GM23338 (cell line): ENCODE measurements at regions not wholly inside any gene's neighbourhood (a gene's known extent, or its start where the extent isn't known, plus 50 kb on each side); places are given as distances from the start of the nearest gene placed in this dataset.

Source experiments
- CREB1 ChIP-seq: fragments of 250-450 bp; sonication (Bioruptor Pico); IDR thresholded peaks from 2 replicates; pipeline ENCODE4 v1.5.0; 2020; ENCODE audit warnings: low read depth, mild to moderate bottlenecking, moderate library complexity
- EZH2 ChIP-seq: fragments of 200-600 bp; sonication (generic); IDR thresholded peaks from one replicate; pipeline ENCODE4 v1.8.0; 2017; ENCODE audit warnings: antibody characterized with exemption, mild to moderate bottlenecking, low read depth; ENCODE audit not compliant: unreplicated experiment
- POLR2AphosphoS5 ChIP-seq: IDR thresholded peaks from 2 replicates; pipeline ENCODE4 v1.6.1; 2016; ENCODE audit warnings: antibody characterized with exemption, low read depth
- REST ChIP-seq: IDR thresholded peaks from one replicate; pipeline ENCODE4 v1.6.1; 2018; ENCODE audit warnings: antibody characterized with exemption; ENCODE audit not compliant: unreplicated experiment
- ZNF114 ChIP-seq: fragments of 250-450 bp; sonication (Bioruptor Pico); IDR thresholded peaks from 2 replicates; pipeline ENCODE4 v1.5.0; 2020; ENCODE audit warnings: mild to moderate bottlenecking, moderate library complexity
- TF ChIP-seq, protein P1 (sequence below), 2 experiments: fragments of 200-600 bp in 1 of 2; sonication (generic) in 1 of 2; conservative IDR thresholded peaks; 2 replicates each; pipeline versions ENCODE4 v1.5.1 to v1.6.1; 2016 to 2017; ENCODE audit warnings: antibody characterized with exemption in 2 of 2, low read depth in 2 of 2, mild to moderate bottlenecking in 2 of 2, moderate library complexity in 1 of 2
- TF ChIP-seq, protein P2 (sequence below): IDR thresholded peaks from 2 replicates; pipeline ENCODE4 v1.6.1; 2016; ENCODE audit warnings: antibody characterized with exemption

DNA sequence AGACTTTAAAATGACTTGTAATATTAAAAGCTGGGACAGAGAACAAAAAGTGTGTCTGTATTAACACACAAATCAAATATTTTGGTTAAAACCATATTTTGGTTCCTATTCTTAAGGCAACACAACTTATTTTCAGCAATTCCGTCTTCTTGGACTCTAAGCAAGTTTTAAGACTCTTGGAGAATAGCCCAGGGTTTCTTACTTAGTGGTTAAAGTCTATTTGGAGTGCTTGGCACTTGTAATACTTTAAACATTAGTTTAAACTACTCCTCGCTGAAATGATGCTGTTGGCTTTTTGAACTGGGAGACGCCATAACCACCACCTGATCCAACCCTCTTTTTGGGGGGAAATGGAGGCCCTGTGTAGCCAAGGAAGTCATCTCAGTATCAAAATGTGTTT is 109.7 kb upstream of the GMDS start:
- no peak for TF ChIP-seq CREB1 (CRISPR knock-in tag)
- TF ChIP-seq, protein P1, sequence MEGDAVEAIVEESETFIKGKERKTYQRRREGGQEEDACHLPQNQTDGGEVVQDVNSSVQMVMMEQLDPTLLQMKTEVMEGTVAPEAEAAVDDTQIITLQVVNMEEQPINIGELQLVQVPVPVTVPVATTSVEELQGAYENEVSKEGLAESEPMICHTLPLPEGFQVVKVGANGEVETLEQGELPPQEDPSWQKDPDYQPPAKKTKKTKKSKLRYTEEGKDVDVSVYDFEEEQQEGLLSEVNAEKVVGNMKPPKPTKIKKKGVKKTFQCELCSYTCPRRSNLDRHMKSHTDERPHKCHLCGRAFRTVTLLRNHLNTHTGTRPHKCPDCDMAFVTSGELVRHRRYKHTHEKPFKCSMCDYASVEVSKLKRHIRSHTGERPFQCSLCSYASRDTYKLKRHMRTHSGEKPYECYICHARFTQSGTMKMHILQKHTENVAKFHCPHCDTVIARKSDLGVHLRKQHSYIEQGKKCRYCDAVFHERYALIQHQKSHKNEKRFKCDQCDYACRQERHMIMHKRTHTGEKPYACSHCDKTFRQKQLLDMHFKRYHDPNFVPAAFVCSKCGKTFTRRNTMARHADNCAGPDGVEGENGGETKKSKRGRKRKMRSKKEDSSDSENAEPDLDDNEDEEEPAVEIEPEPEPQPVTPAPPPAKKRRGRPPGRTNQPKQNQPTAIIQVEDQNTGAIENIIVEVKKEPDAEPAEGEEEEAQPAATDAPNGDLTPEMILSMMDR (conservative IDR thresholded peaks at IDR 0.05; ENCODE audit: low read depth in 2 of 2) = no peak
- no peak for TF ChIP-seq ZNF114 (CRISPR knock-in tag)
- TF ChIP-seq POLR2AphosphoS5 = no peak
- TF ChIP-seq EZH2 = no peak
- no peak for TF ChIP-seq REST
- TF ChIP-seq, protein P2, sequence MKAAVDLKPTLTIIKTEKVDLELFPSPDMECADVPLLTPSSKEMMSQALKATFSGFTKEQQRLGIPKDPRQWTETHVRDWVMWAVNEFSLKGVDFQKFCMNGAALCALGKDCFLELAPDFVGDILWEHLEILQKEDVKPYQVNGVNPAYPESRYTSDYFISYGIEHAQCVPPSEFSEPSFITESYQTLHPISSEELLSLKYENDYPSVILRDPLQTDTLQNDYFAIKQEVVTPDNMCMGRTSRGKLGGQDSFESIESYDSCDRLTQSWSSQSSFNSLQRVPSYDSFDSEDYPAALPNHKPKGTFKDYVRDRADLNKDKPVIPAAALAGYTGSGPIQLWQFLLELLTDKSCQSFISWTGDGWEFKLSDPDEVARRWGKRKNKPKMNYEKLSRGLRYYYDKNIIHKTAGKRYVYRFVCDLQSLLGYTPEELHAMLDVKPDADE = no peak
